GM18498 (cell line): ENCODE measurements at regions not wholly inside any gene's neighbourhood (a gene's known extent, or its start where the extent isn't known, plus 50 kb on each side); places are given as distances from the start of the nearest gene placed in this dataset.
A peak's percentile ranks its signal among the peaks of the same experiment; 100 is the strongest.

Experiments used
- ATAC-seq: cut with Tn5 transposase; IDR thresholded peaks from one replicate; pipeline ENCODE4 v1.9.1; 2021; ENCODE audit warnings: mild to moderate bottlenecking, moderate library complexity; ENCODE audit not compliant: unreplicated experiment

- ATAC-seq = no peak
Measured at GRCh38 chr15:85847031-85847430, 52.3 kb upstream of the KLHL25 start.

DNA sequence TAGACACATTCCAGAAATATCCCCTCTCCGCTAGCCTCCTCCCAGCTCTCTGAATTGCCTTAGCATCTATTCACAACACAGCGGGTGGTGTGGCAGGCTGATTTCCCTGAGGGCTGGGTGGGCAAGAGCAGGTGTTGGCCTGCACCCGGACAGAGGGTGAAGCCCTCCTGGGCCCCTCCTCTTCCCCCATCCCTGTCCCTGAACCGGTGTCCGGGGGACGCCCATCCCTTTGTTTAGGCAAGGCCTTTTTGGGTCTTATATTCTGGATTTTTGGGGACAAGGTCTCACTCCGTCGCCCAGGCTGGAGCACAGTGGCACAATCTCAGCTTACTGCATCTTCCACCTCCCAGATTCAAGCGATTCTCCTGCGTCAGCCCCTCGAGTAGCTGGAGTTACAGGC, 55.2 kb upstream of the KLHL25 start:
- ATAC-seq = no peak

- ATAC-seq = no peak
Measured at GRCh38 chr15:85852969-85853368, 58.2 kb upstream of the KLHL25 start.

GRCh38 chr15:85854345-85855097, 59.8 kb upstream of the KLHL25 start:
- ATAC-seq = peak; percentile 60

DNA sequence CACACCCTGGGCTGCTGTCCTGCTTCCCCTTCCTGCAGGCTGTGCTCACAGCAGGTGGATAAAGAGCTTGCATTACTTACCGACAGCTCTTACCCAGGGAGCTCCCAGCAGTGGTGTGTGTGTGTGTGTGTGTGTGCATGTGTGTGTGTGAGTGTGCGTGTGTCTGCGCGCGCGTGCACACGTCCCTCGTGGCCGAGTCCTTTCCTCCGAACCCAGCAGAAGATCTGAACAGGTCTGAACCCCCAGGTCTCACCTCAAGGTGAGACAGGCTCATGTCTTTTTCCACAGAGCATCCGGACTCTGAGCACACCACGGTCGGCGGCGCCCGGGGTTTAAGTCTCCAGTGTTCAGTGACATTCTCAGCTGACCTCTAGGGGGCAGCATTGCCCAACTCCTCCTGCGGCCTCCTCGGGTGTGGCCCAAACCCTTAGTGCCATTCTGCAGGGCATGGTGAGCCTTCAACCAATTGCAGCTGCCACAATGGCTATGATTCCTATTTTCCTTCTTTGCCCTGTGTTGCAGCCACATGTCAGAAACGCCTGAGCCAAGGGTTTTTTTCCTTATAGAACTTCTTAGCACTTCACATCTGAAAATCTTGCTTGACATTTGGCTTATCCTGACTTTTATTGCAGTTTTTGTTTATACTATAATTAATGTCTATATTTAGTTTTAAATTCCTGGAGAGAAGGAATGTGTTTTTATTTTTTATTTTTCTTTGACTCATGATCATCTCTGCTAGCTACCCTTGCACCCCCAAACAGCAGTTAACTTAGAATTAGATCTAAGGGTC, 64.1 kb upstream of the KLHL25 start:
- ATAC-seq = peak; percentile 94

- no peak for ATAC-seq
Measured at GRCh38 chr15:85859671-85860070, 64.9 kb upstream of the KLHL25 start.

- ATAC-seq = no peak
Measured at GRCh38 chr15:85860394-85861161, 65.9 kb upstream of the KLHL25 start.

GRCh38 chr15:85865070-85865684, 70.5 kb upstream of the KLHL25 start:
- ATAC-seq = no peak

DNA sequence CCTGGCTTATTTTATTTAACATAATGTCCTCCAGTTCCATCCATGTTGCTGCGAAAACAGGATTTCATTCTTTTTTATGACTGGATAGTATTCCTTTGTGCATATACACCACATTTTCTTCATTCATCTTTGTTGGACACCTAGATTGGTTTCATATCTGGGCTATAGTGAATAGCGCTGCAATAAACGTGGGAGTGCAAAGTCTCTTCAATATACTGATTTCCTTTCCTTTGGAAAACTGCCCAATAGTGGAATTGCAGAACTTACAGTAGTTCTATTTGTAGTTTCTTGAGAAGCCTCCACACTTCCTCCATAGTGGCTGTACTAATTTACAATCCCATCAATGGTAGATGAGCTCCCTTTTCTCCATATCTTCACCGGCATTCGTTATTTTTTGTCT, 72.5 kb upstream of the KLHL25 start:
- no peak for ATAC-seq

DNA sequence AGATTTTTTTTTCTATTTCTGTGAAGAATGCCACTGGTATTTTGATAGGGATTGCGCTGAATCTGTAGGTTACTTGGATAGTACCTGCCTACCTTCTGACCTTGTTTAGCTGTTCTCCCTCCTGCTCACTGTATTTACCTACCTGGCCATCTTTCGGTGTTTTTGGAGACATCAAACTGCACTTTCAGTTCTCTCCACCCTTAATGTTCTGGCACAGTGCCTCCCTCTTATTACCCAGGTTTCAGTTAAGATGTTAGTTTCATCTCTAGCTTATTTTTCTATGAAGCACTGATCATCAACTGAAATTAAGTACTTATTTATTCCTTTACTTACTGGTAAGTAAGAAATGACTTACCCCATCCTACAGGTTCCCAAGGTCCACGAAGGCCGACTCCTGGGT, 74.4 kb upstream of the KLHL25 start:
- peak; percentile 53 for ATAC-seq

DNA sequence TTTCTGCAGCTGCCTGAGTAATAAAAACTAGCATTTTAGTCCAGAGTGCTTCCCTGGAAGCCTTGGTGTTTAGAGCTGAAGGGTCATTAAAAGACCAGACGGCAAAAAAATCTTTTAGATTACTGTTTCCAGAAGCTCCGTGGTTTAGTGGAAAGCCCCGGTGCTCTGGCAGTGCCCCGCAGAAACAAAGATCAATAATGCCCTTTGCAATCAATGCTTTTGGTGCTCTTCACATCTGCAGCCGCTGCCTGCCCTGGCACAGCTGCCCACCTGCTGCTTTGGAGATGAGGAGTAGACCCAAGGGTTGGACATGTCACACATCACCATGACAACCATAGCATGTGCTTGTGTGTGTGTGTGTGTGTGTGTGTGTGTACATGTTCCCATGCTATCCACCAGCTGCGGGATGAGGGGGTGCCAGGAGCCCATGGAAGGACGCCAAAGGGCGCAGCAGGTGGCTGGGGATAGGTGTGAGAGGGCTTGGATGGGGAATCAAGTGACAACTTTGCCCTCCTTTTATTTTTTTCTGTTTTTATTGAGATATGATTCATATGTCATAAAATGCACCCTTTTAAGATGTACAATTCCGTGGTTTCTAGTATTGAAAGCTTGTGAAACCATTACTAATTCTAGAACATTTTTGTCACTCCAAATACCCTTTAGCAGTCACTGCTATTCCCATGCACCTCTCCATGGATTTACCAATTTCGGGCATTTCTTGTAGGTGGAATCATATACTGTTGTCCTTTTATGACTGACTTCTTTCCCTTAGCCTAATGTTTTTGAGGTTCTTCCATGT, 75.7 kb upstream of the KLHL25 start:
- no peak for ATAC-seq

DNA sequence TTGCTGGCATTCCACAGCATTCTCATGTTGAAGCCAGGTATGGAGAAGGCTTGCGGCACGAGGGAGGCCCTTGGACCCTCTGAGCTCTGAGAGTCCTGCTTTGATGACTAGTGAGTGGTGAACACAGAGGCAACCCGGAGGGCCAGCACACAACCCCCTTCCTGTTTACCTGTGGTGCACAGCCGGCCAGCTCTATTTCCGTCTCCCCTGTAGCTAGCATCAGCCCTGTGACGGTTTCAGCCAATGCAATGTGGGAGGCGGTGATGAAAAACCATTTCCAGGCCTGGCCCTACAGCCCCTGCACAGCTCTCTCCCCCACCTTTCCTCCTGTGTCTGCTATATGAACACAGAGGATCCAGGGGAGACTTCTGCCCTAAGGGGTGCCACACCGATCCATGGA, 76.8 kb upstream of the KLHL25 start:
- ATAC-seq = no peak

GRCh38 chr15:85872125-85872524, 77.4 kb upstream of the KLHL25 start:
- ATAC-seq = no peak

DNA sequence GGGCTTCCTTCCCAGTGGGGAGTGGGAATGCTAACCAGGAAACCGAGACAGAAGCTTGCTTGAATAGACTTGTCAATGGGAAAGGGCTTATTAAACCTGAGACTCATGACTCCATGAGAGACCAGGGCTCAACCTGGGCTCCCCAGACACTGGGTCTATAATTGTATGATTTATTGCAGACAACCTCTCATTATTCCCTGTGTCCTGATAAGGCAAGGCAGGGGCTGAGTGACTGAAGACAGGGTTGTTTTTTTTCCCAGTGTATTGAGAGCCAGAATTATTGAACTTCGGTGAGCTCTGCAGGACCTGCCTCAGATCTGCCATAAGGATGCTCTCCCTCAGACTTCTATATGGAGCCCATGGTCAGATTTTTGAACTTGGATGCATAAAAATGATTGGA, 79.5 kb upstream of the KLHL25 start:
- ATAC-seq = no peak

DNA sequence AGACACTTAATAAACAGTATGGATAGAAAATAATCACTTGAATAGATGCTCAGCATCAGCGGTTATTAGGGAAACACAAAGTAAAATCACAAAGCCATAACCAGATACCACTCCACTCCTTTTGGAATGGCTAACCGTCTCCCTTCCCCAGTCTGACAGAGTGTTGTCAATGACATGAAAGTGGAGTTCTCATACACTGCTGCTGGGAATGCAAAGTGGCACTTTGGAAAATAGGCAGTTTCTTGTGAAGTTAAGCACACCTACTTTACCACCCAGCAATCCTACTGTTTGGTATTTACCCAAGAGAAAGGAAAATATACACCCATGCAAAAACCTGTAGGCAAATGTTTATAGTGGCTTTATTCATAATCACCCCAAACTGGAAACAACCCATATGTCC, 81.0 kb upstream of the KLHL25 start:
- no peak for ATAC-seq

- ATAC-seq = no peak
Measured at GRCh38 chr15:85878828-85879225, 84.1 kb upstream of the KLHL25 start.

DNA sequence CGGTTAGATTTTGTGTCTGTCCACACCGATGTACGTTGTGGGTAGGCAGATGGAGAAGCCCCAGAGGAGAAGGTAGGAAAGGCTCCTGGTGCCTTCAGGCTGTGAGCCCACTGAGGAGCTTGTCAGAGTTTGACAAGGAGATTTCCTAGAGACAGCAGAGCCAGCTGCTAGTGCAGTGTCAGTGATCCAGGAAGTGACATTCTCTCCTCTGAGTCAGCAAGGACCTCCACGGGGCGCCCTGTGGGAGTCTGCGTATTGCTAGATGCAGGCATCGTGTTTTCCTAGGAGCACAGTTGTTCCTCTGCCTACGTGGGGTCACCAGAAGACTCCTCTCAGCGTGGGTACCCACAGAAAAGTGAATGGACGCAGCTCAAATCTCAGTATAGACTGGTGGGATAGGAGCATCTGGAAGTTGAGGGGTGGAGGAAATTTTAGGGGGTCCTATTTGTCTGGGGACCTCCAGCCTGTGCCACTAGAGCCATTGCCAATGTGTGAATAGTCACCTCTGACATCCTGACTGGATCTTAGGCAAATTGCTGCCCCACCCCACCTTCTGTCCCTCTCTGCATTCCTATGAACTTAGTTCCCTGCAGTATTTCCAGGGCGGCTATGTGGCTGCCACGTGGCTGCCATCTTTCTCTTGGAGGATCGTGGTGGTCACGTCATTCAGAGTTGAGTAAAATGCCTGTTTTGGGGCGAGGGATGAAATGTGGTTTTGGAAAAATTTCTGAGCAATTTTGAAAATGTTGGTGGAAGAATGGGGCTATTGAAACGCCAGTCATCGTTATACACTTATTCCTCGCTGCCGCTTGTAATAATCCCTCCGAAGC, 84.8 kb upstream of the KLHL25 start:
- no peak for ATAC-seq

DNA sequence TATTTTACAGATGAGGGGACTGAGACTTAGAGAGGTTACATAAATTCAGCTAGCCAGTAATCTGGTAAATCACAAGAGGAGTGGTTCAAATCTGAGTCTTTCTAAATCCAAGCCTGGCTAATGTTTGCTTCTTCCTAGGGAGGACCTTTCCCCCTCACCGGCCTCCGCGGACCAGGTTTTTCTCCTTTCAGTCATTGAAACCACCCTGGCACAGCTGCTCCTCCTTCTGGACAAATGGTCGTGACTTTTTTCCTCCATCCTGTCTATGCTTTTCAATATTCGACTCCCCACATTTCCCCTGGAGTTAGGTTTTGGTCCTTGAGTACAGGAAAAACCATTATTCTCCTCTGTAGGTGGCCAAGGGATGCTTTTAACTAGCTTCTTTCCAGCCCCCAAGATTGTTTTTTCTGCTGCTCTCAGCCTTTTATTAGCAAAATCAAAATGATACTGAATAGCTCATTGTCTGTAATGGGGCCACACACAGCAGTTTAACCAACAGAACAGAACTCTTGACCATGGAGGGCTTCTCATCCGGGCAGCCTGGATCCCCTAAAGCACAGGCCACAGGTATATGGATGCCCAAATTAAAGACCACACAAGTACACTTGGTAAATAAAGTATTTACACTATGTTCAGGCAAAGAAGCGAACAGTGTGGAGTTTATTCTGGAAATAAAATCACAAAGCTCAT, 85.9 kb upstream of the KLHL25 start:
- no peak for ATAC-seq

- ATAC-seq = no peak
Measured at GRCh38 chr15:85886309-85886811, 91.6 kb upstream of the KLHL25 start.
